PC-3 (cell line): ENCODE measurements at regions not wholly inside any gene's neighbourhood (a gene's known extent, or its start where the extent isn't known, plus 50 kb on each side); places are given as distances from the start of the nearest gene placed in this dataset.

Experiments used
- ATAC-seq: fragments of 200-7000 bp; cut with Tn5 transposase; 2 replicates; pipeline ENCODE4 v1.9.1; 2020; ENCODE audit warnings: mild to moderate bottlenecking, moderate library complexity
- BruUV-seq: library from RNA; stranded (reverse); fragments of 400-500 nt; replicated peaks from 2 replicates; lab custom pipeline; 2021; lab: Mats Ljungman, UMichigan
- CTCF ChIA-PET: fragments of 300-600 bp; sonication (Branson Sonifier 250); formaldehyde crosslinking; loops from one replicate; lab custom pipeline; 2022; ENCODE audit warnings: antibody characterized with exemption; lab: Charles Lee
- POLR2A ChIA-PET: fragments of 300-600 bp; sonication (Branson Sonifier 250); formaldehyde crosslinking; loops from one replicate; lab custom pipeline; 2022; ENCODE audit warnings: antibody characterized with exemption; ENCODE audit not compliant: unreplicated experiment; lab: Charles Lee
- DNase-seq: peaks from one replicate; pipeline ENCODE4 v3.0.0-alpha.2; 2015
- H2AFZ ChIP-seq: fragments of 300-600 bp; sonication (generic); 2 replicates; pipeline ENCODE4 v1.6.0; 2016; ENCODE audit warnings: antibody characterized with exemption, low read length
- H3F3A ChIP-seq: fragments of 300-600 bp; sonication (generic); one replicate; pipeline ENCODE4 v1.6.0; 2017; ENCODE audit warnings: antibody characterized with exemption, low read length, control low read depth, mild to moderate bottlenecking; ENCODE audit not compliant: unreplicated experiment
- H3K27ac ChIP-seq: fragments of 300-600 bp; sonication (generic); 2 replicates; pipeline ENCODE4 v1.5.1; 2016; ENCODE audit warnings: mild to moderate bottlenecking, low read length
- H3K27me3 ChIP-seq: fragments of 300-600 bp; sonication (generic); 2 replicates; pipeline ENCODE4 v1.6.1; 2016; ENCODE audit warnings: low read length, mixed read lengths
- H3K36me3 ChIP-seq: fragments of 300-600 bp; sonication (generic); 2 replicates; pipeline ENCODE4 v1.6.1; 2016; ENCODE audit warnings: low read depth, mixed run types, low read length, mixed read lengths
- H3K4me1 ChIP-seq: fragments of 300-600 bp; sonication (generic); 2 replicates; pipeline ENCODE4 v1.5.1; 2016; ENCODE audit warnings: low read length; ENCODE audit not compliant: insufficient read depth
- H3K4me2 ChIP-seq: fragments of 300-600 bp; sonication (generic); 2 replicates; pipeline ENCODE4 v1.6.0; 2016; ENCODE audit warnings: low read length
- H3K4me3 ChIP-seq: fragments of 300-600 bp; sonication (generic); 2 replicates; pipeline ENCODE4 v1.5.1; 2016; ENCODE audit warnings: mild to moderate bottlenecking, low read length, mixed read lengths
- H3K79me2 ChIP-seq: fragments of 300-600 bp; sonication (generic); 2 replicates; pipeline ENCODE4 v1.6.1; 2017; ENCODE audit warnings: low read length, mixed read lengths
- H3K9ac ChIP-seq: fragments of 300-600 bp; sonication (generic); 2 replicates; pipeline ENCODE4 v1.6.0; 2016; ENCODE audit warnings: mild to moderate bottlenecking, low read length
- H3K9me2 ChIP-seq: fragments of 300-600 bp; sonication (generic); replicated peaks from 2 replicates; pipeline ENCODE4 v1.6.1; 2016; ENCODE audit warnings: mixed run types, low read length, mixed read lengths
- H3K9me3 ChIP-seq: fragments of 300-600 bp; sonication (generic); 2 replicates; pipeline ENCODE4 v1.6.1; 2016; ENCODE audit warnings: low read length, mixed read lengths
- H4K20me1 ChIP-seq: fragments of 300-600 bp; sonication (generic); 2 replicates; pipeline ENCODE4 v1.6.1; 2016; ENCODE audit warnings: low read length, mixed read lengths
- EZH2 ChIP-seq: fragments of 300-600 bp; sonication (generic); IDR thresholded peaks from one replicate; pipeline ENCODE4 v1.6.1; 2017; ENCODE audit warnings: antibody characterized with exemption, mild to moderate bottlenecking, low read length; ENCODE audit not compliant: unreplicated experiment
- EZH2phosphoT487 ChIP-seq: fragments of 300-600 bp; sonication (generic); IDR thresholded peaks from 2 replicates; pipeline ENCODE4 v1.6.1; 2018; ENCODE audit warnings: mild to moderate bottlenecking, antibody characterized with exemption, low read length, borderline replicate concordance
- intact Hi-C: fragments of 100-400 bp; cut with micrococcal nuclease; formaldehyde crosslinking; loops from 2 replicates; pipeline ENCODE4 v1.9.0; 2023
- TF ChIP-seq, protein P1 (sequence below): fragments of 300-600 bp; sonication (generic); conservative IDR thresholded peaks from 2 replicates; pipeline ENCODE4 v1.5.1; 2017; ENCODE audit warnings: antibody characterized with exemption, low read depth, mild to moderate bottlenecking, low read length

- H3K4me2 ChIP-seq, result no peak overlapping the region
- ChIA-PET POLR2A (no interaction called here), CTCF (no interaction called here)
- H2AFZ ChIP-seq, result no peak overlapping the region
- H4K20me1 ChIP-seq, result no peaks in the 10 kb centered on the region
- no peaks in the 10 kb centered on the region for H3K79me2 ChIP-seq
- ATAC-seq (no peak), DNase-seq (no peak)
- TF ChIP-seq EZH2 (no peak), EZH2phosphoT487 (no peak)
- TF ChIP-seq, protein P1, sequence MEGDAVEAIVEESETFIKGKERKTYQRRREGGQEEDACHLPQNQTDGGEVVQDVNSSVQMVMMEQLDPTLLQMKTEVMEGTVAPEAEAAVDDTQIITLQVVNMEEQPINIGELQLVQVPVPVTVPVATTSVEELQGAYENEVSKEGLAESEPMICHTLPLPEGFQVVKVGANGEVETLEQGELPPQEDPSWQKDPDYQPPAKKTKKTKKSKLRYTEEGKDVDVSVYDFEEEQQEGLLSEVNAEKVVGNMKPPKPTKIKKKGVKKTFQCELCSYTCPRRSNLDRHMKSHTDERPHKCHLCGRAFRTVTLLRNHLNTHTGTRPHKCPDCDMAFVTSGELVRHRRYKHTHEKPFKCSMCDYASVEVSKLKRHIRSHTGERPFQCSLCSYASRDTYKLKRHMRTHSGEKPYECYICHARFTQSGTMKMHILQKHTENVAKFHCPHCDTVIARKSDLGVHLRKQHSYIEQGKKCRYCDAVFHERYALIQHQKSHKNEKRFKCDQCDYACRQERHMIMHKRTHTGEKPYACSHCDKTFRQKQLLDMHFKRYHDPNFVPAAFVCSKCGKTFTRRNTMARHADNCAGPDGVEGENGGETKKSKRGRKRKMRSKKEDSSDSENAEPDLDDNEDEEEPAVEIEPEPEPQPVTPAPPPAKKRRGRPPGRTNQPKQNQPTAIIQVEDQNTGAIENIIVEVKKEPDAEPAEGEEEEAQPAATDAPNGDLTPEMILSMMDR, result no peak
- no peak overlapping the region for H3K4me3 ChIP-seq
- BruUV-seq, result no TSS peak
- H3K4me1 ChIP-seq, result no peaks in the 10 kb centered on the region
- no peaks in the 10 kb centered on the region for H3K9me3 ChIP-seq
- peaks cover 56% of the 10 kb centered on the region for H3K27me3 ChIP-seq
- no peaks in the 10 kb centered on the region for H3K36me3 ChIP-seq
- H3K9ac ChIP-seq, result no peak overlapping the region
- H3F3A ChIP-seq, result no peaks in the 10 kb centered on the region
- H3K9me2 ChIP-seq, result no peaks in the 10 kb centered on the region
- intact Hi-C loops, result no loop called here
- no peak overlapping the region for H3K27ac ChIP-seq
These were observed 90.1 kb upstream of the NEURL1B start for GRCh38 chr5:172550996-172551395.

DNA sequence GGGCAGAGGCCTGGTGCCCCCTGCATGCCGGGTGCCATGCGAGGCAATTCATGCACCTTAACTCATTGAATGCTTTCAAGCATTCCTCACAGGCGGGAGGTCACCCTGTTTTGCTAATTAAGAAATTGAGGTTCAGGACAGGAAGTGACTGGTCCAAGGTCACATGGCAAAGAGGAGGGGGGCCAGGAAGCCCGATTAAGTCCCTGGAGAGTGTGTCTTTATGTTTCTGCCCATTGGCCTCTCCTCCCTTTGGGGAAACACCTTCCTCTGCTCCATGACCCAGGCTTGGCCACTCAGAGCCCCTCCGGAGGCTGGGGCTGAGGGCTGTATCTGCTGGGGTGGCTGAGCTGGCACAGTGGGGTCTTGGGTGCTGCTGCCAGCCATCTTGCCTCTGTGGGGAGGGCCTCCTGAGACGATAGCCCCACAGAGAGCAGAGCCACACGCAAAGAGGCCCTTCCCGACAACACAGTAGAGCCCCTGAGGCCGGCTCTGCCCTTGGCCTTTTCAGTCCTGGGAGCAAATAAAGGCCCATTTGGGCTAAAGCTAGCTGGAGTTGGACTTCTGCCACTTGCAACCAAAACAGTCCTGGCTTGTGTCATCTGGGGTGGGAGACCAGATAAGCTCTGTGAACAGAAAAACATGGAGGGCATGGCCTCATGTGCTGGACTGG lies 90.8 kb upstream of the NEURL1B start:
- POLR2A ChIA-PET, result no interaction called here
- CTCF ChIA-PET, result no interaction called here

DNA sequence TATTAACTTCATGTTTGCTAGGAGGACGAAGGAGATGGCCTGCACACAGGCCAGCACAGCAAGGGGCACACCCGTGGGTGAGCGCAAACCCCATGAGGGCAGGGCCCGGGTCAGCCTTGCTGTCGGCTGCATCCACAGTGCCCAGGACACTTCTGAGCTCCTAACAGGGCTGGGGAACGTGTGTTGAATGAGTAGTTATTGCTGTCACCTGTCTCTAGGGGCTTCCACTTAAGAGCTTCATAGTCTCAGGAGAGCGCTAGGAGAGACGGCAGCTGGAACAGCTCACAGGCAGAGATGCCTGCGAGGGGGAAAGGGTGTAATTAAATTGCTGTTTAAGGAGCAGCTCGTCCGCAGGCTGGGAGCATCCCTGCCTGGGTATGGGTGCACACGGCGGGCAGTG lies 91.4 kb upstream of the NEURL1B start:
- CTCF ChIA-PET, result no interaction called here
- no TSS peak for BruUV-seq

More for the DNA sequence above, 90.8 kb upstream of the NEURL1B start:
- no peak overlapping the region for H3K4me3 ChIP-seq
- no peaks in the 10 kb centered on the region for H3K9me3 ChIP-seq
- ATAC-seq (no peak), DNase-seq (no peak)
- no peaks in the 10 kb centered on the region for H3K36me3 ChIP-seq
- no peak overlapping the region for H3K27ac ChIP-seq
- H4K20me1 ChIP-seq, result no peaks in the 10 kb centered on the region
- H3K4me2 ChIP-seq, result no peak overlapping the region
- no peak overlapping the region for H3K9ac ChIP-seq
- H3K9me2 ChIP-seq, result no peaks in the 10 kb centered on the region
- no TSS peak for BruUV-seq
- H3K27me3 ChIP-seq, result peaks cover 64% of the 10 kb centered on the region
- no peak for TF ChIP-seq EZH2
- TF ChIP-seq, protein P1, result no peak
- no peak for TF ChIP-seq EZH2phosphoT487
- intact Hi-C loops, result no loop called here
- H3K79me2 ChIP-seq, result no peaks in the 10 kb centered on the region
- H3K4me1 ChIP-seq, result no peaks in the 10 kb centered on the region
- no peak overlapping the region for H2AFZ ChIP-seq
- no peaks in the 10 kb centered on the region for H3F3A ChIP-seq

More for the DNA sequence above, 91.4 kb upstream of the NEURL1B start:
- intact Hi-C loops, result no loop called here
- no peak for ATAC-seq
- Histone ChIP-seq H3K9me3 (no peaks in the 10 kb centered on the region), H3K9me2 (no peaks in the 10 kb centered on the region), H3K4me1 (no peaks in the 10 kb centered on the region), H4K20me1 (no peaks in the 10 kb centered on the region), H3K27ac (no peak overlapping the region), H3F3A (no peaks in the 10 kb centered on the region), H3K4me2 (no peak overlapping the region), H3K27me3 (peaks cover 65% of the 10 kb centered on the region), H3K4me3 (no peak overlapping the region), H3K9ac (no peak overlapping the region), H2AFZ (no peak overlapping the region), H3K36me3 (no peaks in the 10 kb centered on the region), H3K79me2 (no peaks in the 10 kb centered on the region)
- no peak for DNase-seq
- TF ChIP-seq EZH2 (no peak), EZH2phosphoT487 (no peak)
- TF ChIP-seq, protein P1, result no peak
- POLR2A ChIA-PET, result no interaction called here
